AG04450 (cell line): ENCODE measurements at regions not wholly inside any gene's neighbourhood (a gene's known extent, or its start where the extent isn't known, plus 50 kb on each side); places are given as distances from the start of the nearest gene placed in this dataset.

Source experiments
- CTCF ChIA-PET: fragments of 300-600, 350-600 bp; formaldehyde crosslinking; extraction: SDS; loops from one replicate; lab custom pipeline; 2022; ENCODE audit warnings: antibody characterized with exemption, inconsistent platforms; lab: Charles Lee
- POLR2A ChIA-PET: fragments of 350-600 bp; formaldehyde crosslinking; extraction: SDS; loops from one replicate; lab custom pipeline; 2021; ENCODE audit warnings: antibody characterized with exemption, inconsistent platforms; lab: Yijun Ruan, JAX
- DNase-seq: peaks from one replicate; pipeline ENCODE4 v3.0.0-alpha.2; 2011; ENCODE audit warnings: low read depth, low spot score
- H3K27ac ChIP-seq: one replicate; pipeline ENCODE4 v1.5.1; 2012; ENCODE audit warnings: low read depth, low read length, control low read depth
- H3K27me3 ChIP-seq: one replicate; pipeline ENCODE4 v1.6.0; 2012; ENCODE audit warnings: low read length; ENCODE audit not compliant: control insufficient read depth, insufficient read depth
- H3K4me3 ChIP-seq: 2 replicates; pipeline ENCODE4 v1.5.1; 2011; ENCODE audit warnings: mild to moderate bottlenecking, low read depth, low read length, control low read depth
- H3K9me3 ChIP-seq: 2 replicates; pipeline ENCODE4 v1.5.1; 2012; ENCODE audit warnings: low read length; ENCODE audit not compliant: control insufficient read depth, insufficient read depth
- TF ChIP-seq, protein P1 (sequence below): IDR thresholded peaks from 2 replicates; pipeline ENCODE4 v1.5.1; 2011; ENCODE audit warnings: low read depth, low read length, control low read depth, inconsistent platforms

DNA sequence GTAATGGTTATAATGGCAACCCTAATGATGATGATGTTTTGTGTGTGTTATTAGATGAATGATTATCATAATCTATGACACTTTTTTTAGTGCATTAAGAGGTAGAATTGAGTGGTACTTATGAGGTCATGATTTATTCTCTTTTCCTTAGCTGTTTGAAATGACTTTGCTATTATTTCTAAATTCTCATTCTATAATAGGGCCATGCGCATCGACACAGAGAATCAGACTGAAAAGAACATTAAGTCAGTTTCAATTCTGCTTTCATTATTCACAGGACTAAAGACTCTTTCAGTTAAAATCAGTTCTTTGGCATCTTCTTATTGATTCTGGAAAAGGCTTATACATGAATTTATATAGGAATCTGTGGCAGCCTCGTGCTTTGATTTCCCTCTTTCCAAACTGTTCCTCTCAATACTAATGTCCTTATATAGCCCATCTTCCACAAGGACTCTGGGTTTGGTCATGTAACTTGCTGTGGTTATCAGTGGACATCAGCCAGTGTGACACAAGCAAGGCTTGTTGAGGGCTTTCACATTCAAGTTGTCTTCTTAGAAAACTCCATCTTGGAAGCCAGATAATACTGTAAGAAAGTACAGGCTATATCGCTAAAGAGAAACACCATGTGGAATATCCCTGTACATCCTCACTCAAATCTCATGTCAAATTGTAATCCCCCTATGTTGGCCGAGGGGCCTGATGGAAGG, 140.3 kb upstream of the CHD1 start:
- Histone ChIP-seq H3K4me3 (no peak overlapping the region), H3K9me3 (no peaks in the 10 kb centered on the region), H3K27ac (no peak overlapping the region), H3K27me3 (no peaks in the 10 kb centered on the region)
- CTCF ChIA-PET = no interaction called here
- POLR2A ChIA-PET = no interaction called here
- DNase-seq = no peak
- TF ChIP-seq, protein P1, sequence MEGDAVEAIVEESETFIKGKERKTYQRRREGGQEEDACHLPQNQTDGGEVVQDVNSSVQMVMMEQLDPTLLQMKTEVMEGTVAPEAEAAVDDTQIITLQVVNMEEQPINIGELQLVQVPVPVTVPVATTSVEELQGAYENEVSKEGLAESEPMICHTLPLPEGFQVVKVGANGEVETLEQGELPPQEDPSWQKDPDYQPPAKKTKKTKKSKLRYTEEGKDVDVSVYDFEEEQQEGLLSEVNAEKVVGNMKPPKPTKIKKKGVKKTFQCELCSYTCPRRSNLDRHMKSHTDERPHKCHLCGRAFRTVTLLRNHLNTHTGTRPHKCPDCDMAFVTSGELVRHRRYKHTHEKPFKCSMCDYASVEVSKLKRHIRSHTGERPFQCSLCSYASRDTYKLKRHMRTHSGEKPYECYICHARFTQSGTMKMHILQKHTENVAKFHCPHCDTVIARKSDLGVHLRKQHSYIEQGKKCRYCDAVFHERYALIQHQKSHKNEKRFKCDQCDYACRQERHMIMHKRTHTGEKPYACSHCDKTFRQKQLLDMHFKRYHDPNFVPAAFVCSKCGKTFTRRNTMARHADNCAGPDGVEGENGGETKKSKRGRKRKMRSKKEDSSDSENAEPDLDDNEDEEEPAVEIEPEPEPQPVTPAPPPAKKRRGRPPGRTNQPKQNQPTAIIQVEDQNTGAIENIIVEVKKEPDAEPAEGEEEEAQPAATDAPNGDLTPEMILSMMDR = no peak

DNA sequence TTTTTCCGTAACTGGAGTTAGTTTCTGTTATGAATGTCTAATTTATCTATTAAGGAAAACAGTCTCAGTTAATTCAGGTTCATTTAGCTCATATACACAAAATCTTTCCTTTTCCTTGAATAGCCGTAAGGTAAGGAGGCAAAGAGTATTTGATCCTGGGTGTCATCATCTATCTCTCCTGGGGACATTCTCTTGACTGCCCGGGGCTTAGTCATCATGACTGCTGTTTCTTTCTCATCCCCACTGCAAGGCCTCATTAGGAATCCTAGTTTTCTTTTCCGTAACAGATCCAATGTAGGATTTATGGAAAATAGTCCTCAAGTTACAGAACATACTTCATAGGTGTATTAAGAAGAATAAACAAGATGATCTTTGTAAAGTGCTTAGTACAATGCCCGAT, 134.9 kb upstream of the CHD1 start:
- H3K4me3 ChIP-seq = no peak overlapping the region
- H3K27me3 ChIP-seq = no peaks in the 10 kb centered on the region
- DNase-seq = no peak
- H3K27ac ChIP-seq = no peak overlapping the region
- ChIA-PET POLR2A (no interaction called here), CTCF (interaction anchor here (1.0 to 1.6 kb wide), 2 partner anchors 44 to 156 kb away, joined by 3 to 4 read pairs; no protein-coding TSS in a partner anchor)
- TF ChIP-seq, protein P1 = no peak
- no peaks in the 10 kb centered on the region for H3K9me3 ChIP-seq

DNA sequence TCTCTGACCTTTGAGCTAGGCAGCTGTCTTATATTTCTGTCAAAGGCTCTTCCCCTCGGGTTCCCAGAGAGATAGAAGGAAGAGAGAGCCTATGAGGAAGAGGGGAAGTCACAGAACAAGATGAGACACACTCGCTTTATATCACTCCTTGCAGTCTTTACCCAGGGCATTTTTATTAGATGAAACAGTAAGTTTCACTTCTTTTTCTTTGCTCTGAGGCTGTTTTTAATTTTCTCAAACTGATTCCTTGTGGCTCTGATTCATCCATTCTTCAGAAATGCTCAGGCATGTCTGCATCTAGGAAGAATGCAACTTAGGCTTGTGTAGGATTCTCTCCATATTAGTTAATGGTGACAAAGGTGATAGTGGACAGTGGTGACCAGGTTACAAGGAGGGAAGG, 132.9 kb upstream of the CHD1 start:
- TF ChIP-seq, protein P1 = no peak
- Histone ChIP-seq H3K4me3 (no peak overlapping the region), H3K27ac (peak overlapping the region; percentile 59), H3K27me3 (no peaks in the 10 kb centered on the region), H3K9me3 (no peaks in the 10 kb centered on the region)
- peak; percentile 11 for DNase-seq
- ChIA-PET POLR2A (no interaction called here), CTCF (interaction anchor here (0.6 to 5.4 kb wide), 18 partner anchors 10 to 221 kb away, joined by 3 to 64 read pairs (median 5); no protein-coding TSS in a partner anchor)

DNA sequence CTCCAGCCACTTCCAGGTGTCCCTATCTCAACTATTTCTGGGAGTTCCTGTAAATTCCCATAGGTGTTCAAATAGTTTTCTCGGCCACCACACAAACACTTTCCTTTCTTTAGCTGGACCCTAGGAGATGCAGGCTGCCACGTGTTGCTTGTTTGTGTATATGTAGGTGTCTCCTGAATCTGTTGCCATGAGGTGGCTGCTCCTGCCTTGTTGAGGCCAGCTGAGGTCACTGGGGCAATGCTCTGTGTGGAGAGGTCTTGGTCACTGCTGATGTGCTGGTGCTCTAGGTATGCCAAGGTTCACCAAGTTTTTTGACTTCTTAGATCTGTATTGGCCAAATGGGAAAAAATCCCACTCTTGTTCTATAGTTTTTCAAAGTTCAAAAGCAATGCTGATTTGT, 132.5 kb upstream of the CHD1 start:
- 0 out of 2 replicates have a peak overlapping the region, but pooled peaks have one; percentile 0 for H3K4me3 ChIP-seq
- peak overlapping the region; percentile 59 for H3K27ac ChIP-seq
- POLR2A ChIA-PET = no interaction called here

More for the DNA sequence above, 132.5 kb upstream of the CHD1 start:
- CTCF ChIA-PET = interaction anchor here (0.6 to 5.4 kb wide), 26 partner anchors 9 to 221 kb away, joined by 3 to 64 read pairs (median 4); no protein-coding TSS in a partner anchor
- TF ChIP-seq, protein P1 = 0 out of 2 replicates have a peak, but pooled peaks have one; percentile 4
- Histone ChIP-seq H3K27me3 (no peaks in the 10 kb centered on the region), H3K9me3 (no peaks in the 10 kb centered on the region)
- DNase-seq = no peak
